ENCODE measurements at regions not wholly inside any gene's neighbourhood (a gene's known extent, or its start where the extent isn't known, plus 50 kb on each side); places are given as distances from the start of the nearest gene placed in this dataset.

- TF ChIP-seq POLR2AphosphoS5 (IDR thresholded peaks at IDR 0.05; ENCODE audit: borderline replicate concordance, low read depth, low read length) (no peak), EZH2 (IDR thresholded peaks at IDR 0.05) (no peak), FOXP2 (optimal IDR thresholded peaks at IDR 0.05; ENCODE audit: control extremely low read depth, extremely low read length, insufficient read depth) (no peak)
These were observed 436.1 kb downstream of the DAD1 start for GRCh38 chr14:22152903-22153302.

All from SK-N-MC (cell line).